AG09319 (cell line): ENCODE measurements at regions not wholly inside any gene's neighbourhood (a gene's known extent, or its start where the extent isn't known, plus 50 kb on each side); places are given as distances from the start of the nearest gene placed in this dataset.

Experiments
- DNase-seq: peaks from one replicate; pipeline ENCODE4 v3.0.0-alpha.2; 2010; ENCODE audit warnings: low read depth; ENCODE audit errors: extremely low read depth
- TF ChIP-seq, protein P1 (sequence below): IDR thresholded peaks from 2 replicates; pipeline ENCODE4 v1.5.1; 2011; ENCODE audit warnings: low read depth, mild to moderate bottlenecking, inconsistent platforms, low read length, moderate library complexity

DNA sequence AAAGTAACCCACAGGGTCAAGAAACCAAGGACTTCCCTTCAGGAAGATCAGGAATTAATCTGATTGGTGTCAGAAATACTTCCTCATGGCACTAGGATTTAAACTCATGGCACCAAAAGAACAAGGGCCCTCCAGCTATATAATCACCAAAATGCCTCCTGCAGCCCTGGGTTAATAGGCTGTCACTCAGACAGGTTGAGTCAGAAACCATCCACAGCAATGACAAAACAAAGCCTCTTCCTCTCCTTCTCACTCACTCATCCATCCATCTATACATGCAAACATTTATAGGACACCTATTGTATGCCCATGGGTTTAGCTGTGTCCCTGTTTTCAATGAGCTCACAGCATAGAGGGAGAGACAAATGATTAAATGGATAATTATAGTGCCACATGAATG lies 62.5 kb upstream of the SPOCK1 start:
- TF ChIP-seq, protein P1, sequence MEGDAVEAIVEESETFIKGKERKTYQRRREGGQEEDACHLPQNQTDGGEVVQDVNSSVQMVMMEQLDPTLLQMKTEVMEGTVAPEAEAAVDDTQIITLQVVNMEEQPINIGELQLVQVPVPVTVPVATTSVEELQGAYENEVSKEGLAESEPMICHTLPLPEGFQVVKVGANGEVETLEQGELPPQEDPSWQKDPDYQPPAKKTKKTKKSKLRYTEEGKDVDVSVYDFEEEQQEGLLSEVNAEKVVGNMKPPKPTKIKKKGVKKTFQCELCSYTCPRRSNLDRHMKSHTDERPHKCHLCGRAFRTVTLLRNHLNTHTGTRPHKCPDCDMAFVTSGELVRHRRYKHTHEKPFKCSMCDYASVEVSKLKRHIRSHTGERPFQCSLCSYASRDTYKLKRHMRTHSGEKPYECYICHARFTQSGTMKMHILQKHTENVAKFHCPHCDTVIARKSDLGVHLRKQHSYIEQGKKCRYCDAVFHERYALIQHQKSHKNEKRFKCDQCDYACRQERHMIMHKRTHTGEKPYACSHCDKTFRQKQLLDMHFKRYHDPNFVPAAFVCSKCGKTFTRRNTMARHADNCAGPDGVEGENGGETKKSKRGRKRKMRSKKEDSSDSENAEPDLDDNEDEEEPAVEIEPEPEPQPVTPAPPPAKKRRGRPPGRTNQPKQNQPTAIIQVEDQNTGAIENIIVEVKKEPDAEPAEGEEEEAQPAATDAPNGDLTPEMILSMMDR = no peak
- DNase-seq = no peak

DNA sequence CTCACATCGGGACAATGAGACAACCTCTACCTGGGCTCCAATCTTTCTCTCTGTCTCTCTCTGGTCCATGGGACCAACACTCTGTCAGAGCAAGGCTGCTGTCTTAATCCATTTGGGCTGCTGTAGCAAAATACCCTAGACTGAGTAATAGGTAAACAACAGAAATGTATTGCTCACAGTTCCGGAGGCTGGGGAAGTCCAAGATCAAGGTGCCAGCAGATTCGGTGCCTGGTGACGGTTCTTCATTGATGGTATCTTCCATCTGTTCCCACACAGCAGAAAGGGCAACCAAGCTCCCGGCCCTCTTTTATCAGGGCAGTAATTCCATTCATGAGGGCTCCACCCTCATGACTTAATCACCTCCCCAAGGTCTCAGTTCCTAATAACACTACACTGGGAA lies 61.3 kb upstream of the SPOCK1 start:
- DNase-seq = no peak
- TF ChIP-seq, protein P1 = no peak
